ENCODE measurements at regions not wholly inside any gene's neighbourhood (a gene's known extent, or its start where the extent isn't known, plus 50 kb on each side); places are given as distances from the start of the nearest gene placed in this dataset.

- Histone ChIP-seq H3K27me3 (ENCODE audit: control insufficient read depth in 4 of 4, insufficient read depth in 4 of 4, low read length in 3 of 4) (no peaks in the 10 kb centered on the region), H3K4me1 (ENCODE audit: control insufficient read depth in 4 of 4, insufficient read depth in 4 of 4, low read length in 3 of 4) (no peaks in the 10 kb centered on the region), H3K4me3 (ENCODE audit: low read depth in 1 of 3, low read length in 3 of 3) (no peak overlapping the region), H3K9me3 (ENCODE audit: control insufficient read depth in 4 of 4, low read length in 3 of 4) (no peaks in the 10 kb centered on the region), H3K27ac (ENCODE audit: low read depth in 1 of 2, low read length in 2 of 2) (no peak overlapping the region), H3K36me3 (ENCODE audit: control insufficient read depth in 4 of 4, insufficient read depth in 3 of 4, low read depth in 1 of 4, low read length in 3 of 4) (no peaks in the 10 kb centered on the region), H3K9ac (ENCODE audit: low read depth in 1 of 2, low read length in 2 of 2) (no peak overlapping the region)
- 94% methylated on average over 6 of the region's 6 CpGs for WGBS
- no peak for DNase-seq (ENCODE audit: low spot score)
- TF ChIP-seq SP1 (IDR thresholded peaks at IDR 0.05) (no peak), ATF3 (IDR thresholded peaks at IDR 0.05) (no peak), CTCF (IDR thresholded peaks at IDR 0.05; ENCODE audit: low read depth, low read length, missing input control) (no peak), GABPA (IDR thresholded peaks at IDR 0.05 in 1 of 2, conservative IDR thresholded peaks at IDR 0.05 in 1 of 2) (no peak), FOXA2 (IDR thresholded peaks at IDR 0.05) (no peak), ZBTB33 (IDR thresholded peaks at IDR 0.05) (no peak), RXRA (IDR thresholded peaks at IDR 0.05) (no peak), EGR1 (IDR thresholded peaks at IDR 0.05; ENCODE audit: low read depth in 2 of 2) (no peak), JUND (IDR thresholded peaks at IDR 0.05) (no peak), FOXA1 (IDR thresholded peaks at IDR 0.05) (no peak), YY1 (IDR thresholded peaks at IDR 0.05) (no peak), RAD21 (IDR thresholded peaks at IDR 0.05) (no peak)
Observed at GRCh38 chr7:153084278-153084677, 324.7 kb downstream of the ACTR3B start.

- no peak overlapping the region for H3K9ac ChIP-seq (ENCODE audit: low read depth in 1 of 2, low read length in 2 of 2)
- DNase-seq (ENCODE audit: low spot score): no peak
- H3K9me3 ChIP-seq (ENCODE audit: control insufficient read depth in 4 of 4, low read length in 3 of 4): no peaks in the 10 kb centered on the region
- H3K4me3 ChIP-seq (ENCODE audit: low read depth in 1 of 3, low read length in 3 of 3): no peak overlapping the region
- no peak overlapping the region for H3K27ac ChIP-seq (ENCODE audit: low read depth in 1 of 2, low read length in 2 of 2)
- H3K4me1 ChIP-seq (ENCODE audit: control insufficient read depth in 4 of 4, insufficient read depth in 4 of 4, low read length in 3 of 4): no peaks in the 10 kb centered on the region
- 79% methylated on average over 4 of the region's 4 CpGs for WGBS
- TF ChIP-seq JUND (IDR thresholded peaks at IDR 0.05) (no peak), EGR1 (IDR thresholded peaks at IDR 0.05; ENCODE audit: low read depth in 2 of 2) (no peak), SP1 (IDR thresholded peaks at IDR 0.05) (no peak), ATF3 (IDR thresholded peaks at IDR 0.05) (no peak), YY1 (IDR thresholded peaks at IDR 0.05) (no peak), TAF1 (conservative IDR thresholded peaks at IDR 0.05) (no peak)
- no peaks in the 10 kb centered on the region for H3K36me3 ChIP-seq (ENCODE audit: control insufficient read depth in 4 of 4, insufficient read depth in 3 of 4, low read depth in 1 of 4, low read length in 3 of 4)
- H3K27me3 ChIP-seq (ENCODE audit: control insufficient read depth in 4 of 4, insufficient read depth in 4 of 4, low read length in 3 of 4): no peaks in the 10 kb centered on the region
Observed at GRCh38 chr7:153087498-153087897, 327.9 kb downstream of the ACTR3B start.

- H3K9me3 ChIP-seq (ENCODE audit: control insufficient read depth in 4 of 4, low read length in 3 of 4): no peaks in the 10 kb centered on the region
- no peak for DNase-seq (ENCODE audit: low spot score)
- no peaks in the 10 kb centered on the region for H3K36me3 ChIP-seq (ENCODE audit: control insufficient read depth in 4 of 4, insufficient read depth in 3 of 4, low read depth in 1 of 4, low read length in 3 of 4)
- 87% methylated on average over 5 of the region's 5 CpGs for WGBS
- no peak overlapping the region for H3K9ac ChIP-seq (ENCODE audit: low read depth in 1 of 2, low read length in 2 of 2)
- no peaks in the 10 kb centered on the region for H3K4me1 ChIP-seq (ENCODE audit: control insufficient read depth in 4 of 4, insufficient read depth in 4 of 4, low read length in 3 of 4)
- no peaks in the 10 kb centered on the region for H3K27me3 ChIP-seq (ENCODE audit: control insufficient read depth in 4 of 4, insufficient read depth in 4 of 4, low read length in 3 of 4)
- H3K4me3 ChIP-seq (ENCODE audit: low read depth in 1 of 3, low read length in 3 of 3): no peak overlapping the region
- no peak overlapping the region for H3K27ac ChIP-seq (ENCODE audit: low read depth in 1 of 2, low read length in 2 of 2)
- TF ChIP-seq RAD21 (IDR thresholded peaks at IDR 0.05) (no peak), REST (IDR thresholded peaks at IDR 0.05) (no peak), TAF1 (conservative IDR thresholded peaks at IDR 0.05) (no peak), NR2F2 (IDR thresholded peaks at IDR 0.05) (no peak), YY1 (IDR thresholded peaks at IDR 0.05) (no peak), GABPA (IDR thresholded peaks at IDR 0.05 in 1 of 2, conservative IDR thresholded peaks at IDR 0.05 in 1 of 2) (no peak), JUND (IDR thresholded peaks at IDR 0.05) (no peak), ATF3 (IDR thresholded peaks at IDR 0.05) (no peak), MAX (IDR thresholded peaks at IDR 0.05) (no peak), HNF4A (conservative IDR thresholded peaks at IDR 0.05) (no peak), EGR1 (IDR thresholded peaks at IDR 0.05; ENCODE audit: low read depth in 2 of 2) (no peak), RXRA (IDR thresholded peaks at IDR 0.05) (no peak), FOXA1 (IDR thresholded peaks at IDR 0.05) (no peak), FOXA2 (IDR thresholded peaks at IDR 0.05) (no peak)
Observed at GRCh38 chr7:153088601-153089000, 329.0 kb downstream of the ACTR3B start.

Measured in liver (tissue), 8 donors.